ENCODE measurements at regions not wholly inside any gene's neighbourhood (a gene's known extent, or its start where the extent isn't known, plus 50 kb on each side); places are given as distances from the start of the nearest gene placed in this dataset.

- Histone ChIP-seq H3K79me2 (ENCODE audit: insufficient read depth, low read length) (no peaks in the 10 kb centered on the region), H2AFZ (ENCODE audit: low read length) (no peak overlapping the region), H3K9me3 (ENCODE audit: control insufficient read depth, low read depth, low read length) (no peaks in the 10 kb centered on the region), H3K23ac (ENCODE audit: insufficient read length, low read depth, low read length) (no peak overlapping the region), H2AK5ac (ENCODE audit: insufficient read length, low read length) (no peak overlapping the region), H4K8ac (replicated peaks; ENCODE audit: insufficient read length, low read depth, low read length) (no peak overlapping the region), H3K79me1 (ENCODE audit: insufficient read depth, low read depth, low read length, poor library complexity, severe bottlenecking) (no peaks in the 10 kb centered on the region), H3K27me3 (ENCODE audit: insufficient read depth, low read length) (no peaks in the 10 kb centered on the region), H4K91ac (ENCODE audit: insufficient read length, low read depth, low read length) (no peak overlapping the region), H3K18ac (ENCODE audit: insufficient read length, low read depth, low read length) (no peak overlapping the region), H2BK5ac (ENCODE audit: insufficient read length, low read length) (no peak overlapping the region), H3K14ac (ENCODE audit: insufficient read depth, low read length) (no peak overlapping the region), H3K23me2 (ENCODE audit: insufficient read length, low read depth, low read length, poor library complexity, severe bottlenecking) (no peaks in the 10 kb centered on the region), H3K56ac (ENCODE audit: insufficient read length, low read depth, low read length) (no peak overlapping the region), H3K27ac (ENCODE audit: insufficient read length, low read depth, low read length) (no peak overlapping the region), H3K4ac (ENCODE audit: low read depth, low read length) (no peak overlapping the region), H3K9ac (ENCODE audit: extremely low read depth, insufficient read length, low read length) (no peak overlapping the region), H2BK15ac (ENCODE audit: low read depth, low read length) (no peak overlapping the region), H4K20me1 (ENCODE audit: control insufficient read depth, insufficient read depth, insufficient read length) (no peaks in the 10 kb centered on the region), H3T11ph (ENCODE audit: low read length) (no peak overlapping the region), H4K5ac (ENCODE audit: insufficient read length, low read depth, low read length) (no peak overlapping the region), H3K4me2 (ENCODE audit: insufficient read depth, insufficient read length, low read length) (no peak overlapping the region), H2BK120ac (ENCODE audit: low read depth, low read length, poor library complexity, severe bottlenecking) (no peak overlapping the region), H2BK20ac (ENCODE audit: low read depth, low read length, poor library complexity, severe bottlenecking) (no peak overlapping the region), H3K4me1 (ENCODE audit: insufficient read depth, low read length) (peaks cover 2% of the 10 kb centered on the region; the same call in 1 of the 2 replicates), H2BK12ac (ENCODE audit: insufficient read length, low read depth, low read length) (no peak overlapping the region)
- H3K27me3 Mint-ChIP-seq (ENCODE audit: low read depth) = no peaks in the 10 kb centered on the region
- no peak for DNase-seq
- no peak overlapping the region; a peak in 1 of 7 replicates for H3K27ac Mint-ChIP-seq
- H3K4me3 Mint-ChIP-seq = no peak overlapping the region
- H3K36me3 Mint-ChIP-seq (ENCODE audit: insufficient read depth in 1 of 3, low read depth in 3 of 3) = peaks cover 11 to 22% (median 16%) of the 10 kb centered on the region in 3 experiments
- TF ChIP-seq CTCF (conservative IDR thresholded peaks at IDR 0.05) = no peak
- peaks cover 13 to 35% of the 10 kb centered on the region in 2 experiments for H3K4me1 Mint-ChIP-seq
- no CpG with 5 or more reads among the region's 8 CpGs for WGBS (ENCODE audit: extremely low coverage, insufficient read length, low lambda C conversion rate)
- H3K9me3 Mint-ChIP-seq = peaks cover 6 to 15% of the 10 kb centered on the region in 2 experiments
Measured at GRCh38 chr1:232144696-232145230, 485.2 kb downstream of the SIPA1L2 start.
